GM10248 (cell line): ENCODE measurements at regions not wholly inside any gene's neighbourhood (a gene's known extent, or its start where the extent isn't known, plus 50 kb on each side); places are given as distances from the start of the nearest gene placed in this dataset.

ENCODE experiments used
- CTCF ChIA-PET: fragments of 300-600 bp; sonication (Branson Sonifier 250); formaldehyde crosslinking; extraction: SDS; loops from one replicate; lab custom pipeline; 2021; ENCODE audit warnings: antibody characterized with exemption; lab: Yijun Ruan, JAX
- POLR2A ChIA-PET: fragments of 350-650 bp; sonication (Branson Sonifier 250); formaldehyde crosslinking; extraction: SDS; loops from one replicate; lab custom pipeline; 2020; ENCODE audit warnings: antibody characterized with exemption; lab: Yijun Ruan, JAX
- DNase-seq: peaks from one replicate; pipeline ENCODE4 v3.0.0; 2012; ENCODE audit errors: extremely low spot score
- CTCF ChIP-seq: IDR thresholded peaks from 2 replicates; pipeline ENCODE4 v1.5.1; 2012; ENCODE audit warnings: mild to moderate bottlenecking, low read depth; ENCODE audit errors: extremely low read depth, missing control alignments, control extremely low read depth

GRCh38 chr1:4557949-4558348 is 96.5 kb upstream of the AJAP1 start:
- no peak for DNase-seq
- no peak for TF ChIP-seq CTCF
- ChIA-PET CTCF (interaction anchor here (1.2 kb wide), 1 partner anchor 30 kb away, joined by 3 read pairs; no protein-coding TSS in a partner anchor), POLR2A (no interaction called here)

- CTCF ChIA-PET = no interaction called here
- POLR2A ChIA-PET = no interaction called here
- no peak for TF ChIP-seq CTCF
- DNase-seq = no peak
Observed at GRCh38 chr1:4561205-4561604, 93.2 kb upstream of the AJAP1 start.

- POLR2A ChIA-PET = no interaction called here
Observed at GRCh38 chr1:4562321-4562720, 92.1 kb upstream of the AJAP1 start.

GRCh38 chr1:4563586-4563985 is 90.8 kb upstream of the AJAP1 start:
- CTCF ChIA-PET = no interaction called here
- no peak for TF ChIP-seq CTCF
- no peak for DNase-seq
- POLR2A ChIA-PET = no interaction called here

More at GRCh38 chr1:4562321-4562720, 92.1 kb upstream of the AJAP1 start:
- no peak for DNase-seq
- CTCF ChIA-PET = no interaction called here
- TF ChIP-seq CTCF = no peak

GRCh38 chr1:4564051-4564450 is 90.4 kb upstream of the AJAP1 start:
- DNase-seq = no peak
- no peak for TF ChIP-seq CTCF
- POLR2A ChIA-PET = no interaction called here
- CTCF ChIA-PET = no interaction called here

GRCh38 chr1:4565166-4565565 is 89.2 kb upstream of the AJAP1 start:
- ChIA-PET POLR2A (no interaction called here), CTCF (no interaction called here)
- no peak for DNase-seq
- TF ChIP-seq CTCF = no peak
